ENCODE measurements at regions not wholly inside any gene's neighbourhood (a gene's known extent, or its start where the extent isn't known, plus 50 kb on each side); places are given as distances from the start of the nearest gene placed in this dataset.

GRCh38 chr10:132467464-132468149, 70.0 kb upstream of the INPP5A start:
- no peaks in the 10 kb centered on the region; the same call in 1 of the 2 replicates for H3K27me3 ChIP-seq (ENCODE audit: insufficient read depth, low read length)
- no peak overlapping the region for H3K9ac ChIP-seq (ENCODE audit: low read depth, low read length)
- no peaks in the 10 kb centered on the region for H3K36me3 ChIP-seq (ENCODE audit: insufficient read depth, low read depth, low read length)
- H3K9me3 ChIP-seq (ENCODE audit: insufficient read depth, low read depth, low read length), result no peaks in the 10 kb centered on the region
- peak overlapping the region; percentile 45; the same call in 1 of the 2 replicates for H3K4me3 ChIP-seq (ENCODE audit: low read length)
- H3K27ac ChIP-seq (ENCODE audit: low read length), result no peak overlapping the region
- no peaks in the 10 kb centered on the region; the same call in 1 of the 2 replicates for H3K4me1 ChIP-seq (ENCODE audit: insufficient read depth, low read length)

- no peak overlapping the region for H3K27ac ChIP-seq (ENCODE audit: low read length)
- H3K4me3 ChIP-seq (ENCODE audit: low read length), result peak overlapping the region; percentile 45; the same call in 1 of the 2 replicates
- no peak overlapping the region for H3K9ac ChIP-seq (ENCODE audit: low read depth, low read length)
- no peaks in the 10 kb centered on the region; the same call in 1 of the 2 replicates for H3K4me1 ChIP-seq (ENCODE audit: insufficient read depth, low read length)
- no peaks in the 10 kb centered on the region for H3K36me3 ChIP-seq (ENCODE audit: insufficient read depth, low read depth, low read length)
- no peaks in the 10 kb centered on the region for H3K9me3 ChIP-seq (ENCODE audit: insufficient read depth, low read depth, low read length)
- H3K27me3 ChIP-seq (ENCODE audit: insufficient read depth, low read length), result no peaks in the 10 kb centered on the region; the same call in 1 of the 2 replicates
Observed at GRCh38 chr10:132468216-132468615, 69.4 kb upstream of the INPP5A start.

GRCh38 chr10:132468651-132469050, 68.9 kb upstream of the INPP5A start:
- H3K27me3 ChIP-seq (ENCODE audit: insufficient read depth, low read length), result no peaks in the 10 kb centered on the region; the same call in 1 of the 2 replicates
- no peaks in the 10 kb centered on the region for H3K9me3 ChIP-seq (ENCODE audit: insufficient read depth, low read depth, low read length)
- H3K9ac ChIP-seq (ENCODE audit: low read depth, low read length), result no peak overlapping the region

GRCh38 chr10:132469197-132469884, 68.2 kb upstream of the INPP5A start:
- Histone ChIP-seq H3K27ac (ENCODE audit: low read length) (no peak overlapping the region), H3K9me3 (ENCODE audit: insufficient read depth, low read depth, low read length) (no peaks in the 10 kb centered on the region), H3K4me1 (ENCODE audit: insufficient read depth, low read length) (no peaks in the 10 kb centered on the region; the same call in 1 of the 2 replicates), H3K27me3 (ENCODE audit: insufficient read depth, low read length) (no peaks in the 10 kb centered on the region; the same call in 1 of the 2 replicates), H3K9ac (ENCODE audit: low read depth, low read length) (no peak overlapping the region), H3K36me3 (ENCODE audit: insufficient read depth, low read depth, low read length) (no peaks in the 10 kb centered on the region), H3K4me3 (ENCODE audit: low read length) (no peak overlapping the region)

More at GRCh38 chr10:132468651-132469050, 68.9 kb upstream of the INPP5A start:
- no peak overlapping the region for H3K27ac ChIP-seq (ENCODE audit: low read length)
- H3K4me1 ChIP-seq (ENCODE audit: insufficient read depth, low read length), result no peaks in the 10 kb centered on the region; the same call in 1 of the 2 replicates
- no peaks in the 10 kb centered on the region for H3K36me3 ChIP-seq (ENCODE audit: insufficient read depth, low read depth, low read length)
- H3K4me3 ChIP-seq (ENCODE audit: low read length), result no peak overlapping the region

GRCh38 chr10:132470410-132471124, 67.0 kb upstream of the INPP5A start:
- no peaks in the 10 kb centered on the region; the same call in 1 of the 2 replicates for H3K4me1 ChIP-seq (ENCODE audit: insufficient read depth, low read length)
- H3K9me3 ChIP-seq (ENCODE audit: insufficient read depth, low read depth, low read length), result no peaks in the 10 kb centered on the region
- H3K9ac ChIP-seq (ENCODE audit: low read depth, low read length), result no peak overlapping the region
- no peak overlapping the region for H3K27ac ChIP-seq (ENCODE audit: low read length)
- H3K27me3 ChIP-seq (ENCODE audit: insufficient read depth, low read length), result no peaks in the 10 kb centered on the region; the same call in 1 of the 2 replicates
- H3K36me3 ChIP-seq (ENCODE audit: insufficient read depth, low read depth, low read length), result no peaks in the 10 kb centered on the region
- H3K4me3 ChIP-seq (ENCODE audit: low read length), result no peak overlapping the region

GRCh38 chr10:132471125-132471451, 66.5 kb upstream of the INPP5A start:
- no peaks in the 10 kb centered on the region; the same call in 1 of the 2 replicates for H3K4me1 ChIP-seq (ENCODE audit: insufficient read depth, low read length)
- H3K27me3 ChIP-seq (ENCODE audit: insufficient read depth, low read length), result no peaks in the 10 kb centered on the region; the same call in 1 of the 2 replicates
- H3K4me3 ChIP-seq (ENCODE audit: low read length), result no peak overlapping the region
- H3K9me3 ChIP-seq (ENCODE audit: insufficient read depth, low read depth, low read length), result no peaks in the 10 kb centered on the region
- no peaks in the 10 kb centered on the region for H3K36me3 ChIP-seq (ENCODE audit: insufficient read depth, low read depth, low read length)
- H3K9ac ChIP-seq (ENCODE audit: low read depth, low read length), result no peak overlapping the region
- no peak overlapping the region for H3K27ac ChIP-seq (ENCODE audit: low read length)

GRCh38 chr10:132471484-132471883, 66.1 kb upstream of the INPP5A start:
- H3K9ac ChIP-seq (ENCODE audit: low read depth, low read length), result no peak overlapping the region
- H3K4me3 ChIP-seq (ENCODE audit: low read length), result no peak overlapping the region
- H3K4me1 ChIP-seq (ENCODE audit: insufficient read depth, low read length), result no peaks in the 10 kb centered on the region; the same call in 1 of the 2 replicates
- no peak overlapping the region for H3K27ac ChIP-seq (ENCODE audit: low read length)
- H3K36me3 ChIP-seq (ENCODE audit: insufficient read depth, low read depth, low read length), result no peaks in the 10 kb centered on the region
- H3K9me3 ChIP-seq (ENCODE audit: insufficient read depth, low read depth, low read length), result no peaks in the 10 kb centered on the region
- H3K27me3 ChIP-seq (ENCODE audit: insufficient read depth, low read length), result no peaks in the 10 kb centered on the region; the same call in 1 of the 2 replicates

- H3K9ac ChIP-seq (ENCODE audit: low read depth, low read length), result no peak overlapping the region
- no peaks in the 10 kb centered on the region; the same call in 1 of the 2 replicates for H3K27me3 ChIP-seq (ENCODE audit: insufficient read depth, low read length)
- H3K27ac ChIP-seq (ENCODE audit: low read length), result no peak overlapping the region
- H3K36me3 ChIP-seq (ENCODE audit: insufficient read depth, low read depth, low read length), result no peaks in the 10 kb centered on the region
- H3K4me3 ChIP-seq (ENCODE audit: low read length), result no peak overlapping the region
- H3K4me1 ChIP-seq (ENCODE audit: insufficient read depth, low read length), result peaks cover 2% of the 10 kb centered on the region; the same call in 1 of the 2 replicates
- H3K9me3 ChIP-seq (ENCODE audit: insufficient read depth, low read depth, low read length), result no peaks in the 10 kb centered on the region
Observed at GRCh38 chr10:132475086-132475485, 62.5 kb upstream of the INPP5A start.

GRCh38 chr10:132476146-132477065, 61.2 kb upstream of the INPP5A start:
- no peak overlapping the region for H3K27ac ChIP-seq (ENCODE audit: low read length)
- no peaks in the 10 kb centered on the region; the same call in 1 of the 2 replicates for H3K27me3 ChIP-seq (ENCODE audit: insufficient read depth, low read length)
- H3K9me3 ChIP-seq (ENCODE audit: insufficient read depth, low read depth, low read length), result no peaks in the 10 kb centered on the region
- no peak overlapping the region for H3K9ac ChIP-seq (ENCODE audit: low read depth, low read length)
- H3K4me1 ChIP-seq (ENCODE audit: insufficient read depth, low read length), result peaks cover 6% of the 10 kb centered on the region
- H3K36me3 ChIP-seq (ENCODE audit: insufficient read depth, low read depth, low read length), result no peaks in the 10 kb centered on the region
- H3K4me3 ChIP-seq (ENCODE audit: low read length), result no peak overlapping the region

- H3K27ac ChIP-seq (ENCODE audit: low read length), result no peak overlapping the region
Observed at GRCh38 chr10:132477066-132477397, 60.6 kb upstream of the INPP5A start.

More at GRCh38 chr10:132477066-132477397, 60.6 kb upstream of the INPP5A start:
- Histone ChIP-seq H3K9me3 (ENCODE audit: insufficient read depth, low read depth, low read length) (no peaks in the 10 kb centered on the region), H3K4me1 (ENCODE audit: insufficient read depth, low read length) (peaks cover 10% of the 10 kb centered on the region), H3K27me3 (ENCODE audit: insufficient read depth, low read length) (no peaks in the 10 kb centered on the region; the same call in 1 of the 2 replicates), H3K4me3 (ENCODE audit: low read length) (no peak overlapping the region), H3K9ac (ENCODE audit: low read depth, low read length) (no peak overlapping the region), H3K36me3 (ENCODE audit: insufficient read depth, low read depth, low read length) (no peaks in the 10 kb centered on the region)

Measured in iPS-20b (cell line).